CD4-positive, alpha-beta T cell treated with Interleukin-17A for 1 hour (primary cell): ENCODE measurements at regions not wholly inside any gene's neighbourhood (a gene's known extent, or its start where the extent isn't known, plus 50 kb on each side); places are given as distances from the start of the nearest gene placed in this dataset.

Experiments used
- DNase-seq: peaks from one replicate; pipeline ENCODE4 v3.0.0-alpha.2; 2020

- DNase-seq: no peak
Observed at GRCh38 chr14:98085751-98086150, 1186.2 kb downstream of the BCL11B start.

- DNase-seq: no peak
Observed at GRCh38 chr14:98093111-98093510, 1178.9 kb downstream of the BCL11B start.

DNA sequence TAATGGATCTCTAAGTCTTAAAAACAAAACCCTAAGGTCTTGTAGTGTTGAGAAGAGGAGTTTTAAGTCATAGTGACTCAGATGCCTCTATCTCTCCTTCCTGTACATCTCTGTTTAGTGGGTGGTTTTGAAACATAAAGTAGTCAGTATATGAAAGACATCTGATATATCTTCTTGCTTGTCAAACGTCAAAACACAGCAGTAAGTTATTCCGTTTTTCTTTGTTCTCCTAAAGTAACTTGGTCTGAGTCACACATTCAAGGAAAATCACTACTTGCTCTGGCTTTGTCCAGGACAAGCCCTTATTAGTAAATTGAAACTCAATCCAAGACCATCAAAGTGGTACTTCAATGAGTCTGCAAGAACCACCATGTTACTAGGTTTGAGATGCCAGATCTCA lies 1172.5 kb downstream of the BCL11B start:
- no peak for DNase-seq

DNA sequence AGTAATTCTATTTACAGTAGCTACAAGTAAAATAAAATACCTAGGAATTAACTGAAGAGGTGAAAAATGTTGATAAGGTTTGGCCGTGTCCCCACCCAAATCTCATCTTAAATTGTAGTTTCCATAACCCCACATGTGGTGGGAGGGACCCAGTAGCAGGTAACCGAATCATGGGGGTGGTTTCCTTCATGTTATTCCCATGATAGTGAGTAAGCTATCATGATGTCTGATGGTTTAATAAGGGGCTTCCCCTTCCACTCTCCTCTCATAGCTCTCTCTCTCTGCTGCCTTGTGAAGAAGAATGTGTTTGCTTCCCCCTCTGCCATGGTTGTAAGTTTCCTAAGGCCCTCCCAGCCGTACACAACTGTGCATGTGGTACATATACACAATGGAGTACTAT lies 1170.7 kb downstream of the BCL11B start:
- DNase-seq: no peak

DNA sequence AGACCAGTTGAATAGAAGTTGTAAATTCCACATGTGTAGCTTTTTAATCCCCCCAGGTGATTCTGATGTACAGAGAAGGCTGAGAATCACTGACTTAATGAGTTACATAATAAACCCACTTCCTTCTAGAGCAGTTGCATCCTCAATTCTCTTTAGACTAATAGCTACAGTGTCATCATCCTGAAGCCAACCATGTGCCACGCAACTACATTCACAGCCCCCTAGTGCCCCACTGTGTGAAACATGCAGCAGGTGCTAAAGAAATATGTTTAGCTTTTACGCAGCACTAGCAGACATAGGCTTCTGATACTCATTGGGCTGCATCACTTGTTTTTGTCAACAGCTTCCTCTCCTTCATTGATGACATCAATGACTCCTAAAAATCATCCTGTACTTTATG lies 1168.3 kb downstream of the BCL11B start:
- peak; percentile 18 for DNase-seq

- DNase-seq: no peak
Observed at GRCh38 chr14:98109326-98109725, 1162.7 kb downstream of the BCL11B start.

GRCh38 chr14:98112194-98112780 lies 1159.7 kb downstream of the BCL11B start:
- DNase-seq: no peak

DNA sequence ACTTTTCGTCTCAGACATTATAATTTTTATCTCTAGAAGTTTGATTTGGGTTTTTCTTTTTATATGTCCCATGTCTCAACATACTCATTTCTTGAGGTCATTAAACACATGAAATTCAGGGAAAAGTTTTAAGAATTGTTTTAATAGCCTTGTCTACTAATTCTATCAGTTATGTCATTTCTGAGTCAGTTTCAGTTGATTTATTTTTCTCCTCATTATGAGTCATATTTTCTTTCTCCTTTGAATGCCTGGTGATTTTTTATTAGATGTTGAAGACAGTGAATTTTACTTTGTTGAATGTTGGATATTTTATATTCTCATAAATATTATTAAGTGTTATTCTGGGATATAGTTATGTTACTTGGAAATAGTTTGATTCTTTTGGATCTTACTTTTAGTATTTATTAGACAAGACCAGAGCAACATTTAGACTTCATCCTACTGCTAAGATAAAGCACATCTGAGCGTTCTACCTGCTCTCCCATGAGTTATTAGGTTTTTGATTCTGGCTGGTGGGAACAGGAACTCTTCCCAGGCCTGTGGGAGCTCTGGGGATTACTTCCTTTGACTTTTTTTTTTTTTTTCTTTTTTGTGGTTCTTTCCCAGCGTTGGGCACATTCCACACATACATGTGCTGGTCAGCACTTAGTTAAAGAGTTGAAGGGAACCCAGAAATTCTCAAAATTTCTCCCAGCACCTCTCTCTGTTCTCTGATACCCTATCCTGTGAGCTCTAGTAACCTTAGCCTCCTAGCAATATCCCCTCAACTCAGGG lies 1157.7 kb downstream of the BCL11B start:
- no peak for DNase-seq

DNA sequence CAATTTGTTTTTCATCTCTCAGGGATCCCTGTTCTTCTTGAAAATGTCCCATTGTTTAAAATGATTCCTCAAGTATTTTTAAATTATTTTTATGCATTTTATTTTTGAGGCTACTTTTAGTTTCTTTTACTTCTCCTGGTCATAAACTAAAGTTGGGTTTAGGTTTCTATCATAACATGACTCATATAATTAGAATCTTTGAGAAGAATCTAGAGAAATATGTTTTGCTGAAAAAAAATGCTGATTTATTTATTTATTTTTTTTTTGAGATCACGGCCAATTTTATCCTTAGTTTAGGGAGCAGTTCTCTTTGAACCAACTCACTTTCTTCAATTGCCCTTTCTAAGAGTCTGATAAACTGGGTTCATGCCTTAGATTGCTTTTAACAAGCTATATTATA lies 1157.1 kb downstream of the BCL11B start:
- no peak for DNase-seq

- DNase-seq: no peak
Observed at GRCh38 chr14:98118749-98119148, 1153.2 kb downstream of the BCL11B start.

DNA sequence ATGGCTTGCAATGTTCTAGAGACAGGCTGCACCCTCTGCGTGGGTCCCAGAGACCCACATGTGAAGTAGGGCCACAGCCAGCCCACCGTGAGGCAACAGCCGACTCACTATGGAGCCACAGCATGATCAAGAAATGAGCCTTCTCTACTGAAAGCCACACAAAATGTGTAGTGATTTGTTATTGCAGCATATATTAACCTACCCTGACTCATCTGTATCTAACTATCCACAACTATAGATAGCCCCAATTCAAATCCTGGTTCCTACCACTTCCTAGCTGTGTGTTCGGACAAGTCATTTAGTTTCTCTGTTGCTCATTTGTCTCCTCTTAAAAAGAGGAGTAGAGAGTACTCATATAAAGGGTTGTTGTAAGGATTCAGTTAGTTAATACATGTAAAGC lies 1152.3 kb downstream of the BCL11B start:
- DNase-seq: no peak

DNA sequence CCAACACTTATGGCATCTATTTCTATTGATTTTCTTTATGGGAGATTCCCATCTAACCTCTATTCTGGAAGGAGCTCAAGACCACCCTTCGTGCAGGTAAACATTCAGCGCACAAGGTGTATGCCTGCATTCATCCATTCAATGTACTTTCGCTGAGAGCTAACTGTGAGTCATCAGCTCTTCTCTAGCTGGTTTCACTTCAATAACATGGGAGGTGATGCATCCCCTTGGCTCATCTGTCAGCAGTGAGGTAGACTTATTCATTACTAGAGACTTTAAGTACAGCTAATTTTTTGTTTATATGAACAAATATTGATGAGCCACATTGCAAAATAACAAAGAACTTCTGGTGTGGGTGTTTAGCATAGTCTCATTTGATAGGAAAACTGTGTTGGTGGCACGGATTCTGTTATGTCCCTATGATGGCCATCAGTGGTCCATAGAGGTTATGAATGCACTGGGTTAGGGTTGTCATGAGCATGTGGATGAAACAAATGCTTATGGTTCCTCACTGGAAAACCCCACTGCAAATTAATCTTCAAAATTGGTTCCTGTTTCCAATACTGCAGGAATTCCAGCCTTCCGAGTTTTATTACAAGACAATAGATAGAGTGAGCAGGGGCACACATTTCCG lies 1151.0 kb downstream of the BCL11B start:
- no peak for DNase-seq

DNA sequence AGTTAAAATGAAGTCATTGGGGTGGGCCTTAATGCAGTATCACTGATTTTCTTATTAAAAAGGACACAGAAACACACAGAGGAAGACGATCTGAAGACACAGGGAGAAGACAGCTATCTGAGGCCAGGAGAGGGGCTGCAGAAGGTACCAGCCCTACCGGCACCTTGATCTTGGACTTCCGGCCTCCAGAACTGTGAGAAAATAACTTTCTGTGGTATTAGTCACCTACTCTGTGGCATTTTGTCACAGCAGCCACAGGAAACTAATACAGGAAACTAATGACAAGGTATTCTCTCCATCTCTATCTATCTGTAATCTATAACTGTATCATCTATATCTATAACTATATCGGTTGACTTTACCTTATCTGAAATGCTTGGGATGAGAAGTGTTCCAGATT lies 1149.5 kb downstream of the BCL11B start:
- DNase-seq: no peak

- no peak for DNase-seq
Observed at GRCh38 chr14:98130691-98131090, 1141.3 kb downstream of the BCL11B start.

- no peak for DNase-seq
Observed at GRCh38 chr14:98131406-98131805, 1140.6 kb downstream of the BCL11B start.

DNA sequence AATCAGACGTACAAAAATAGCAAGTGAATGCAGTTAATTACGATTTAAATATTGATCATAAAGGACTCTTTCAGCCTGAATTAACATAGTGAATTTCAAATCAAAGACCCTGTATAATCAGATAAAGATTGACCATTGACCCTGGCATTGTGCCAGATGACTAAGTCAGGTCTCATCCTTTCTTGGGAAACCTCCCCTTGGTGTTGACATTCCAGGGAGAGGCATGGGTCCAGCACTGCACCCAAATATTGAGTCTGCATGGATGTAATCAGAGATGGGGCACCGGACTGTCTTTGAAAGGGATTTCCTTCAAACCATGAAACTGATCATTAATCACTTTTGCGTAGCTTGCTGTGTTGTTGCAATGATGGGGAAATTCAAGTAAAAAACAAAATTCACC lies 1138.2 kb downstream of the BCL11B start:
- DNase-seq: no peak

DNA sequence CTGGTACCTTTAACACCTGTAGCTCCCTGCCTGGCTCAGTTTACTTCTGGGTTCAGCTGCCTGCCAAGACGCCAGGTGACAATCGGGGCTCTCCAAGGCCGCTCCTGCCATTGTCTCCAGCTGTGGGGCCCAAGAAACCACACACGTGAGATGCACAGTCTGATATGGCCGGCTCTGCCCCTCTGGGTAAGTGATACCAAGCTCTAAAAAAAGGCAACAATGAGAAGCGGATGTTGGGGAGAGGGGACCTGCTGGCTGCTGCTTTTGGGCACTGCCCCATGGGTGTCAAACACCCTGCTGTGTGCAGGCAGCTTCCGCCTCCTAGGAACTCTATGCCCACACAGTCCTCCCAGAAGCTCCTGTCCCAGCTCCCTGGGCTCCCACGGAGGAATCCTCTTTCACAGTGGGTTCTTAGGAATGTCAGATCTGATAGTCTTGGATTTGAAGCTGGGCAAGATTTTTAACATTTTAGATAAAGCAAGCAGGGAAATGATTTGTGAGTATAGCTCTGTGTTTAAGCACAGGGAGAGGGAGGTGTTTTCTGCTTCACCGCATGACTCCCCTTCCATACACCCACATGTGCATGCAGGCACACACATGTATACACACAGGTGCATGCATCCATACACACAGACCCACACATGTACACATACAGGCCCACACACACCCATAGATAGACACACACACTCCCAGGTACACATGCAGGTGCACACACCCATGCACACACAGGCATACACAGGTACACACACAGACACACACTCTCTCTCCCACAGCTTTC lies 1135.8 kb downstream of the BCL11B start:
- DNase-seq: peak; percentile 33

DNA sequence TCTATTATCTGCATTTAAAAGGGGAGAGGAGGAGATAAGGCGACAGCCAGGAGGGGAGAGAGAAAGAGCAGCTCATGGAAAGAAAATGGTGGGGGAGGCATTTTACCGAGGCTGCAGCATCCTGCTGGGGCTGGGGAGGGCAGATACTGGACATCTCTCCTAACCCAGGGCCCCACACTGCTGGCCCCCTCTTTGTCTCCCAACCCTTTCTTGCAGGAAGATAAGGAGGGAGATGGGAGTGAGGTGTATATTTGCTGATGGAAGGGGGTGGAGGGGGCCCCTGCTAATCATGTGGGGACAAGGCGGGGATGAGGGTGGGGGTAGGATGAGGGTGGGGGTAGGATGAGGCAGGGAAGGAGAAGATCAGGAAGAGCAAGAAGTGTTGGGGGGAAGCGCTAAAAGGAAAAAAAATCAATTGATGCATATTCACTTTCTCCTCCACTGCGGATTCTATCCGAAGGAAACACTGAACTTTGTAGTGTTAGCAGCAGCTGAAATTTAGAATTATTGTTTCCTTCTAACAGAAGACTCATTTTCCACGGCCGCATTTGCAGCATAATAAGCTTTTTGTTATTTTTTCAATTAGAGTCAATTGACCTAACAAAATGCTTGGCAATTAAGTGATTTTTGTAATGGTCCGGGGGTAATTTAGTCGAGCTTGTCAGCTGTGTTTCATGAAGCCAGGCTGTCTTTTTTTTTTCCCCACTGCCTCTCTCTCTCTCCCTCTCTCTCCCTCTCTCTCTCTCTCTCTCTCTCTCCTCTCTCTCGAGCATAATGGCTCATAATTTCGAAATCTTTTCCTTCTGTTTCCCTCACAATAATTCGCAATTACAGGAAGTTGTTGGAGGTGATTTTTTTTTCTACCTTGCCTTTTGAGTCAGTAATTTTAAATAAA lies 1134.6 kb downstream of the BCL11B start:
- peak; percentile 30 for DNase-seq

- DNase-seq: peak; percentile 86
Observed at GRCh38 chr14:98138666-98139065, 1133.3 kb downstream of the BCL11B start.

DNA sequence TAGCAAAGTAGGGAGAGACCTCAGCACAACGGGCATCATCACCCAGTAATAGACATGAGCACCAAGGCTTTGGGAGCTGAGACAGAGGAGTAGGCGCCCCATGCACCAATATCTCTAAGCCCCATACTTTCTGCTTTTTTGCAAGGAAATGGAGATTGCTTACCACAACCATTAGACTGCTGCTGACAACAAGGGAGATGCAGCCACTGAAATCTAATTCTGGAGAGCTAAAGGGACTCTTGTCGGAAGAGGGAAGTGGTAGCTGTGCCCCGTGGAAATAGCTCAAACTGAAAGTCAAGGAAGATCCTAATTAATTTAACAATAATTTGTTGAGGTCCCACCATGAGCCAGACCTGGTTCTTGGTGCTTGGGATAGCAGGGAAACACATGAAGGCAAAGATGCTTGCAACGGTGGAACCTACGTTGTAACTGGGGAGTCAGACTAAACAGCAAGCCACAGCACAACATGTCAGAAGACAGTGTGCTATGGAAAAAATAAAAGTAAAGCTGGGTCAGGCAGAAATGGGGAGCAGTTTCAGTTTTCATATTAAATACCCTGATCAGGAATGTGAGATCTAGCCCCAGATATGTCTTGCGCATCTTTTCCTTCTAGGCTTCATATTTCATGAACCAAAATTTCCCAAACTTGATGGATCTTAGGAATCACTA lies 1131.0 kb downstream of the BCL11B start:
- DNase-seq: peak; percentile 35

DNA sequence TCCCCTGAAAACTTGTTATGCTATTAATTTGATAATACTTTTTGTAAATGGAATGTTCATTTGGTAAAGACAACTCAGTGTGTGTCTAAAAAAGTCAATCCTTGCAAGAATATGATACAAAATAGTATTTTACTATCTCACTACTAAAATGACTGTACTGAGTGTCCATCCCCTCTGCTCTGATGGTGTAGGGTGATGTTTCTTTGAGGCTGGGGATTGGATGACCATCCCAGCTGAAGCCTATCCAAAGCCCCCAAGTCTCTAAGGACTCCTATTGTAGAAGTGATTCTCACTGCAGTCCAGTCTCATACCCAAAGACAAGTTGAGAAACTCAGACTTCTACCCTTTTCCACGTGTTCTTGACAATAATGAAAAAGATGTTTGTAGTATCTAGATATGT lies 1128.4 kb downstream of the BCL11B start:
- DNase-seq: no peak

GRCh38 chr14:98144964-98145363 lies 1127.0 kb downstream of the BCL11B start:
- no peak for DNase-seq
